ENCODE measurements at regions not wholly inside any gene's neighbourhood (a gene's known extent, or its start where the extent isn't known, plus 50 kb on each side); places are given as distances from the start of the nearest gene placed in this dataset.

- no peak for TF ChIP-seq CTCF (IDR thresholded peaks at IDR 0.05; ENCODE audit: borderline replicate concordance, insufficient read depth, low read depth, low read length)
- H3K4me3 ChIP-seq (ENCODE audit: low read depth, low read length): no peak overlapping the region
These were observed 200.6 kb upstream of the SFRP2 start for GRCh38 chr4:153989505-153989904.

DNA sequence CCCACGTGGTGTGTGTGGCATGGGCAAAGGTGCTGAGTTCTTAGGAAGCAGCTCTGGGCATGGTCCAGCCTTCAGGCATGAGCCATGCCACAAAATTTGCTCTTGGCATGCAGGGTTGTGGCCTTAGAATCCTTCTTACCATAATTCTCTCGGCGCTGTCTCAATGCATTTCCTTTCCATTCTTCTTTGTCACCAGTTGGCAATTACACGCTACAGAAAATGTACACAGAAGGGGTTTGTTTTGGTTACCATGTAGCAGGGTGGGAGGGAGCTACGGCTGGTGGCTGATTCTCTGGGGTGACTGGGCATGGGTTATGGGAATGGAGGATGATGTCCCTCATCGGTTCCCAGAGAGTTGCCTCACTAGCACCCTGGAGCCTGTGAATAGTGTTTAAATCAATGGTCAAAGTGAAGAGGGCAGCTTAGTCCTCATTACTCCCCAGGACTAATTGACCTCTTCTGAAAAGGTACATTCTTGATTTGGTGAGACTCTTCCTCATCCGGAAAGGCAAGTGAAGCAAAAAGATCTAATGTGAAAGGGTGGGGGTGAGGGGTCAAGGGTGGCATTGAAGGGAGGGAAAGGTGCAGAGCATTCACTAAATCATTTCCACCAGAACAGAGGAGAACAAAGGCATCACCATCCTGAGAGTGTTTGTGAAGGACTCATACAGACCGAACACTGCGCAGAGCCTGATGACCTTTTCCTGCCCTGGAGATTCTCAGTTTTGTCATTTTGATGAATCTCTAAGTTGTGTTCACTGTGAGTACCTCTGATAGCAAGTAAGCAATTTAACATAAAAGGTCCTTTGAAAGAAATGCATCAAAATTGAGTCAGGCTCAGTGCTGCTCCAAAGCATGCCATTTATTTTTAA, 199.8 kb upstream of the SFRP2 start:
- TF ChIP-seq CTCF (IDR thresholded peaks at IDR 0.05; ENCODE audit: borderline replicate concordance, insufficient read depth, low read depth, low read length): no peak

GRCh38 chr4:153987291-153987690, 198.4 kb upstream of the SFRP2 start:
- no peak overlapping the region for H3K4me3 ChIP-seq (ENCODE audit: low read depth, low read length)
- TF ChIP-seq CTCF (IDR thresholded peaks at IDR 0.05; ENCODE audit: borderline replicate concordance, insufficient read depth, low read depth, low read length): no peak

More for the DNA sequence above, 199.8 kb upstream of the SFRP2 start:
- H3K4me3 ChIP-seq (ENCODE audit: low read depth, low read length): no peak overlapping the region

GRCh38 chr4:153976954-153977353, 188.1 kb upstream of the SFRP2 start:
- no peak for TF ChIP-seq CTCF (IDR thresholded peaks at IDR 0.05; ENCODE audit: borderline replicate concordance, insufficient read depth, low read depth, low read length)

DNA sequence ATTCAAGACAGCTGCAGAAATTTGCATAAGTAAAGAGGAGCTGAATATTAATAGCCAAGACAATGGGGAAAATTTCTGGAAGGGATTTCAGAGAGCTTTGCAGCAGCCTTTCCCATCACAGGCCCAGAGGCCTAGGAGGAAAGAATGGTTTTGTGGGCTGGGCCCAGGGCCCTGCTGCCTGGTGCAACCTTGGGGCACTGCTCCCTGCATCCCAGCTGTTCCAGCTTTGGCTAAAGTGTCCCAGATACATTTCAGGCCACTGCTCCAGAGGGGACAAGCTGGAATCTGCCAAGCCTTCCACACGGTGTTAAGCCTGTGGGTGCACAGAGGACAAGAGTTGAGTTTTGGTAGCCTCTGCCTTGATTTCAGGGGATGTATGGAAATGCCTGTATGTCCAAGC, 185.6 kb upstream of the SFRP2 start:
- TF ChIP-seq CTCF (IDR thresholded peaks at IDR 0.05; ENCODE audit: borderline replicate concordance, insufficient read depth, low read depth, low read length): no peak
- H3K4me3 ChIP-seq (ENCODE audit: low read depth, low read length): no peak overlapping the region

More at GRCh38 chr4:153976954-153977353, 188.1 kb upstream of the SFRP2 start:
- no peak overlapping the region for H3K4me3 ChIP-seq (ENCODE audit: low read depth, low read length)

DNA sequence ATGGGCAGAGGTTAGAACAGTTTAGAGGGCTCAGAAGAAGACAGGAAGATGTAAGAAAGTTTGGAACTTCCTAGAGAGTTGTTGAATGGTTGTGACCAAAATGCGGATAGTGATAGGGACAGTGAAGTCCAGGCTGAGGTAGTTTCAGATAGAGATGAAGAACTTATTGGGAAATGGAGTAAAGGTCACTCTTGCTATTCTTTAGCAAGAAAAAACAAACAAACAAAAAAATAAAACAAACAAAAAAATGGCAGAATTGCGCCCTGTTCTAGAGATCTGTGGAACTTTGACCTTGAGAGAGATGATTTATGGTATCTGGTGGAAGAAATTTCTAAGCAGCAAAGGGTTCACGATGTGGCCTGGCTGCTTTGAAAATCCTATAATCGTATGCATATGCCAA, 185.1 kb upstream of the SFRP2 start:
- TF ChIP-seq CTCF (IDR thresholded peaks at IDR 0.05; ENCODE audit: borderline replicate concordance, insufficient read depth, low read depth, low read length): no peak
- H3K4me3 ChIP-seq (ENCODE audit: low read depth, low read length): no peak overlapping the region

DNA sequence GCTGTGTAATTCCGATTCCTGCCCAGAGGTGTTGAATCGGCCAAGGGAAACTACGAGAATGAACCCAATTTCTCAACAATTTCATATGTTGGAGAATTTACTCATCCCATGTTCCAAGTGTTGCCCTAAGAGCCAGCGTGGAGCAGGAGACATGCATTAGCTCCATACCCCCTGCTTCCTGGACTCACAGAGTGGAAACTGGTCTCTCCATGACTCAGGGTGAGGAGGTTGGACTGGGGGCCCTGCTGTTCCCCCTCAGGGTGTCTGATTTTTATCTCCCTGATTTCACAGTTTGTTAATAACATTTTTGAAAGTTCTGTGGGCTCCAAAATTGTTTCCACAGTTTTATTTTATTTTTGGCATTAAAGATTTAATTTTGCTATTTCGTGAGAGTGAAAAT, 183.0 kb upstream of the SFRP2 start:
- H3K4me3 ChIP-seq (ENCODE audit: low read depth, low read length): no peak overlapping the region
- no peak for TF ChIP-seq CTCF (IDR thresholded peaks at IDR 0.05; ENCODE audit: borderline replicate concordance, insufficient read depth, low read depth, low read length)

Data from GM12875 (cell line).